ENCODE measurements at regions not wholly inside any gene's neighbourhood (a gene's known extent, or its start where the extent isn't known, plus 50 kb on each side); places are given as distances from the start of the nearest gene placed in this dataset.

DNA sequence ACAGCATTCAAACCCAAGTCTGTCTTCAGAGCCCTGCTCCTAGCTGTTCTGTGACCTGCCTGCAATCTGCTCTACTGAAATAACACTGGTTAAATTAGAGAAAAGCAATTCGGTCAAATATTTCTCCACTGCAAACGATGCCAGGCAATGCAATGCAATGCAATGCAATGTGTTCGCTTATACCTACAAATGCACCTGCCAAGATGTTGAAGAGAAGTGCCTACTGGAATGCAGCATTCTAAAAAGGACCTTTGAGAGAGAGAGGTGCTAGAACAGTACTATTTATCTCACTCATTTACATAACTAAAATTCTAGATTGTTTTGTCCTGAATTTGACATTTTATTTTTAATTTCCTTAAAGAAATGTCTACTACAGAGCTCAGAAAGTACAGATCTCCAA lies 157.3 kb upstream of the CDK1 start:
- TF ChIP-seq, protein P1, sequence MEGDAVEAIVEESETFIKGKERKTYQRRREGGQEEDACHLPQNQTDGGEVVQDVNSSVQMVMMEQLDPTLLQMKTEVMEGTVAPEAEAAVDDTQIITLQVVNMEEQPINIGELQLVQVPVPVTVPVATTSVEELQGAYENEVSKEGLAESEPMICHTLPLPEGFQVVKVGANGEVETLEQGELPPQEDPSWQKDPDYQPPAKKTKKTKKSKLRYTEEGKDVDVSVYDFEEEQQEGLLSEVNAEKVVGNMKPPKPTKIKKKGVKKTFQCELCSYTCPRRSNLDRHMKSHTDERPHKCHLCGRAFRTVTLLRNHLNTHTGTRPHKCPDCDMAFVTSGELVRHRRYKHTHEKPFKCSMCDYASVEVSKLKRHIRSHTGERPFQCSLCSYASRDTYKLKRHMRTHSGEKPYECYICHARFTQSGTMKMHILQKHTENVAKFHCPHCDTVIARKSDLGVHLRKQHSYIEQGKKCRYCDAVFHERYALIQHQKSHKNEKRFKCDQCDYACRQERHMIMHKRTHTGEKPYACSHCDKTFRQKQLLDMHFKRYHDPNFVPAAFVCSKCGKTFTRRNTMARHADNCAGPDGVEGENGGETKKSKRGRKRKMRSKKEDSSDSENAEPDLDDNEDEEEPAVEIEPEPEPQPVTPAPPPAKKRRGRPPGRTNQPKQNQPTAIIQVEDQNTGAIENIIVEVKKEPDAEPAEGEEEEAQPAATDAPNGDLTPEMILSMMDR (IDR thresholded peaks at IDR 0.05; ENCODE audit: unreplicated experiment) = no peak
- H3K27ac Mint-ChIP-seq = no peak overlapping the region
- H3K4me3 Mint-ChIP-seq = no peak overlapping the region
- H3K27me3 Mint-ChIP-seq (ENCODE audit: low read depth) = no peaks in the 10 kb centered on the region
- no peaks in the 10 kb centered on the region for H3K9me3 Mint-ChIP-seq
- peaks cover 7% of the 10 kb centered on the region for H3K4me1 Mint-ChIP-seq
- no peaks in the 10 kb centered on the region for H3K36me3 Mint-ChIP-seq
- no peak for DNase-seq (ENCODE audit: low spot score in 2 of 2, unreplicated experiment in 2 of 2)

DNA sequence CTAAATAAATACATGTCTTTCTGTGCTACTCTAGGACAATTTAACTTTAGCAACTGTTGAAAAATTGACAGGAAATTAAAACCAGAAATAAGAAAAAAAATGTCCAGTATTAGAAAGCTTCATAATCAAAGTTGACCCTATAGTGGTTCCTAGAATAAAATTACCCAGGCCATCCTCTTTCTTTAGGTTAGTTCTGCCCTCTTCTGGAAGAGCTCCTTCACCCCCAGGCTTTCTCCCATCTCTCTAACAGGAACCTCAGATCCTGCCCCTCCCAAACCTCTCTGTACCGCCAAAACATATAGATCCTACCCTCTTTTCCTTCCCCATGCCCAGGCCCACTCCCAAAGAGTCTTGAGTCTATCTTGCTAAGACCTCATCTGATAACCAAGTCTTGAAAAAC lies 159.4 kb upstream of the CDK1 start:
- H3K36me3 Mint-ChIP-seq = peaks cover 3% of the 10 kb centered on the region
- no peak for DNase-seq (ENCODE audit: low spot score in 2 of 2, unreplicated experiment in 2 of 2)
- H3K4me3 Mint-ChIP-seq = no peak overlapping the region
- H3K27me3 Mint-ChIP-seq (ENCODE audit: low read depth) = no peaks in the 10 kb centered on the region
- no peaks in the 10 kb centered on the region for H3K9me3 Mint-ChIP-seq
- H3K4me1 Mint-ChIP-seq = peaks cover 12% of the 10 kb centered on the region
- TF ChIP-seq, protein P1 (IDR thresholded peaks at IDR 0.05; ENCODE audit: unreplicated experiment) = no peak
- no peak overlapping the region for H3K27ac Mint-ChIP-seq

DNA sequence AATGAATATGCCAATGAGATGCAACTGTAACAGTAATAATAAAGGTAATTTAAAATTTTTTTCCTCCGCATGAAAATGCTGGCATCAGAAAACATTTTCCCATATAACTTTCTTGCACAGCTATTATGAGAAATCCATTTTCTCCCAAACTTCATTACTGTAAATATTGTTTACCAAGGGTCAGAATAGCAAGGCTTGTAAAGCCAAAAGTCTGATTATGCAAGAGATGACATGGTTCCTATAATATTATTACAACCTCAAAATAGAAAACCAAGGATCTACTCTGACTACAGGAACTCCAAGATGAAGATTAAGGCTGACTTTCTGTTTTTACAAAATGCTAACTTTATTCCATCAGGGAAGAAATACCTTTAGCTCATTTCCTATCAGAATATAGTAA lies 162.7 kb upstream of the CDK1 start:
- TF ChIP-seq, protein P1 (IDR thresholded peaks at IDR 0.05; ENCODE audit: unreplicated experiment) = no peak
- peaks cover 7% of the 10 kb centered on the region for H3K36me3 Mint-ChIP-seq
- H3K4me1 Mint-ChIP-seq = peaks cover 21% of the 10 kb centered on the region
- no peaks in the 10 kb centered on the region for H3K9me3 Mint-ChIP-seq
- no peak overlapping the region for H3K27ac Mint-ChIP-seq
- no peak overlapping the region for H3K4me3 Mint-ChIP-seq
- no peaks in the 10 kb centered on the region for H3K27me3 Mint-ChIP-seq (ENCODE audit: low read depth)
- DNase-seq (ENCODE audit: low spot score in 2 of 2, unreplicated experiment in 2 of 2) = no peak

DNA sequence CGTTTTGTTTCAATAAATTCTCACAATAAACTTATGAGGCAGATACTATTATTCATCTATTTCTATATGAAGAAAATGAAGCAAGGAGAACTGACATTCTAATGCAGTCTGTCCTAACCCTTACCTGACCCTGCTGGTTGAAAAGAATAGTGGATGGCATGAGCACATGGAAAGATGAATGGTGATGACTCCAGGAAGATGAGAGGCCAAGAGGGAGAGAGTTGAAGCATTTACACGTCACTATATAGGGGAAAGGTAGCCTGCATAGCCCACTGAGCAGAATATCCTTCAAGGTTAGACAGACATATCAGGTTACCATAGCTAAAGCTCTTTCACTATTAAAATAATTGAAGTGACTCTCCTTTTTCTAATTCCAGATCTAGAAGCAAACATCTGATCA lies 163.9 kb upstream of the CDK1 start:
- peaks cover 23% of the 10 kb centered on the region for H3K4me1 Mint-ChIP-seq
- H3K36me3 Mint-ChIP-seq = peaks cover 7% of the 10 kb centered on the region
- no peaks in the 10 kb centered on the region for H3K9me3 Mint-ChIP-seq
- no peak overlapping the region for H3K27ac Mint-ChIP-seq
- DNase-seq (ENCODE audit: low spot score in 2 of 2, unreplicated experiment in 2 of 2) = no peak
- TF ChIP-seq, protein P1 (IDR thresholded peaks at IDR 0.05; ENCODE audit: unreplicated experiment) = no peak
- no peaks in the 10 kb centered on the region for H3K27me3 Mint-ChIP-seq (ENCODE audit: low read depth)
- no peak overlapping the region for H3K4me3 Mint-ChIP-seq

DNA sequence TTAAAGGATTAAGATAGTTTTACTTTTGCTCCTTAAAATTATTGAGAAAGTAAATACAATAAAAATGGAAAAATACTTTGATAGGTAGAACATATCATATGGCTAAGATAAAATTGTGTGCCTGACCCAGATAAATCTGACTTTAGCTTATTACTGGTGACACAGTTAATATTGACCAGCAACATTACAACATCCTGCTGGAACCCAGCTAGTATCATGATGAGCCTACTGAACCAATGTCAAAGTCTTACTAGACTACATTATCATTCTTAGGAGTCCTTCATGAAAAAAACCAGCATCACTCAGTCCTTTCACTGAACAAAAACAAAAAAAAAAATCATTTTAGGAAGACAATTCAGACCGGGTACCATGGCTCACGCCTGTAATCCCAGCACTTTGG lies 164.8 kb upstream of the CDK1 start:
- H3K36me3 Mint-ChIP-seq = peaks cover 7% of the 10 kb centered on the region
- no peaks in the 10 kb centered on the region for H3K9me3 Mint-ChIP-seq
- peaks cover 23% of the 10 kb centered on the region for H3K4me1 Mint-ChIP-seq
- TF ChIP-seq, protein P1 (IDR thresholded peaks at IDR 0.05; ENCODE audit: unreplicated experiment) = no peak
- H3K27ac Mint-ChIP-seq = no peak overlapping the region
- no peak for DNase-seq (ENCODE audit: low spot score in 2 of 2, unreplicated experiment in 2 of 2)
- H3K4me3 Mint-ChIP-seq = no peak overlapping the region
- no peaks in the 10 kb centered on the region for H3K27me3 Mint-ChIP-seq (ENCODE audit: low read depth)

DNA sequence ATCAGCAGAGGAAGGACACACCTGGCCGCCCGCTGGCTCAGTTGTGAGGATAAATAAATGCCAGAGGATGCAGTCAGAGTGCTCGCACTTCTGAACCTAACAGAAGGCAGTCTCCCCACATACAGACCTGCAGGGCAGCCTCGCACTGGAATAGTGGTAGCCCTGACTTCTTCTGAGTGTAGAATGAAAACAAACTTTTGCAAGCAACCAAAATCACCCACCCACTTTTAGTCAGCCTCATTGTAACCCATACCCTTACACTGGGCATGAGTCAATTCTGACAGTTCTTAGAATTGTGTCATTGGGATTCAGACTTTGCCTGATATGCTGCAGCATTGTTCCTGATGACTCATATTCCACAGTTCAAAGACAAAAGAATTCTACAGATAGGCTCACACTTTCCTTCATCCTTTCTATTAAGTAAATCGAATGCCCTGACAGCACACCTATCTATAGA lies 167.0 kb upstream of the CDK1 start:
- H3K9me3 Mint-ChIP-seq = no peaks in the 10 kb centered on the region
- no peaks in the 10 kb centered on the region for H3K27me3 Mint-ChIP-seq (ENCODE audit: low read depth)
- no peak overlapping the region for H3K4me3 Mint-ChIP-seq
- H3K36me3 Mint-ChIP-seq = peaks cover 7% of the 10 kb centered on the region
- H3K27ac Mint-ChIP-seq = no peak overlapping the region
- no peak for DNase-seq (ENCODE audit: low spot score in 2 of 2, unreplicated experiment in 2 of 2)
- peaks cover 30% of the 10 kb centered on the region for H3K4me1 Mint-ChIP-seq
- TF ChIP-seq, protein P1 (IDR thresholded peaks at IDR 0.05; ENCODE audit: unreplicated experiment) = no peak
